ENCODE measurements at regions not wholly inside any gene's neighbourhood (a gene's known extent, or its start where the extent isn't known, plus 50 kb on each side); places are given as distances from the start of the nearest gene placed in this dataset.

- TF ChIP-seq EGR1 (IDR thresholded peaks at IDR 0.05; ENCODE audit: borderline replicate concordance in 1 of 2, low read depth in 2 of 2, low read length in 2 of 2), result no peak
- TF ChIP-seq, protein P1, sequence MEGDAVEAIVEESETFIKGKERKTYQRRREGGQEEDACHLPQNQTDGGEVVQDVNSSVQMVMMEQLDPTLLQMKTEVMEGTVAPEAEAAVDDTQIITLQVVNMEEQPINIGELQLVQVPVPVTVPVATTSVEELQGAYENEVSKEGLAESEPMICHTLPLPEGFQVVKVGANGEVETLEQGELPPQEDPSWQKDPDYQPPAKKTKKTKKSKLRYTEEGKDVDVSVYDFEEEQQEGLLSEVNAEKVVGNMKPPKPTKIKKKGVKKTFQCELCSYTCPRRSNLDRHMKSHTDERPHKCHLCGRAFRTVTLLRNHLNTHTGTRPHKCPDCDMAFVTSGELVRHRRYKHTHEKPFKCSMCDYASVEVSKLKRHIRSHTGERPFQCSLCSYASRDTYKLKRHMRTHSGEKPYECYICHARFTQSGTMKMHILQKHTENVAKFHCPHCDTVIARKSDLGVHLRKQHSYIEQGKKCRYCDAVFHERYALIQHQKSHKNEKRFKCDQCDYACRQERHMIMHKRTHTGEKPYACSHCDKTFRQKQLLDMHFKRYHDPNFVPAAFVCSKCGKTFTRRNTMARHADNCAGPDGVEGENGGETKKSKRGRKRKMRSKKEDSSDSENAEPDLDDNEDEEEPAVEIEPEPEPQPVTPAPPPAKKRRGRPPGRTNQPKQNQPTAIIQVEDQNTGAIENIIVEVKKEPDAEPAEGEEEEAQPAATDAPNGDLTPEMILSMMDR (IDR thresholded peaks at IDR 0.05 in 2 of 3, conservative IDR thresholded peaks at IDR 0.05 in 1 of 3; ENCODE audit: control insufficient read depth in 2 of 3, extremely low read depth in 1 of 3, insufficient read depth in 1 of 3, low read depth in 3 of 3, low read length in 3 of 3), result no peak
These were observed 331.0 kb upstream of the DACH1 start for GRCh38 chr13:72198042-72198441.
